ENCODE measurements at regions not wholly inside any gene's neighbourhood (a gene's known extent, or its start where the extent isn't known, plus 50 kb on each side); places are given as distances from the start of the nearest gene placed in this dataset.

GRCh38 chr4:11620861-11621260, 192.2 kb upstream of the HS3ST1 start:
- no peak for TF ChIP-seq NR3C1 (CRISPR knock-in tag; IDR thresholded peaks at IDR 0.05)
- no peak for TF ChIP-seq HDAC6 (IDR thresholded peaks at IDR 0.05; ENCODE audit: low read depth, low read length)

Data from HepG2 (cell line).